ENCODE measurements at regions not wholly inside any gene's neighbourhood (a gene's known extent, or its start where the extent isn't known, plus 50 kb on each side); places are given as distances from the start of the nearest gene placed in this dataset.

DNA sequence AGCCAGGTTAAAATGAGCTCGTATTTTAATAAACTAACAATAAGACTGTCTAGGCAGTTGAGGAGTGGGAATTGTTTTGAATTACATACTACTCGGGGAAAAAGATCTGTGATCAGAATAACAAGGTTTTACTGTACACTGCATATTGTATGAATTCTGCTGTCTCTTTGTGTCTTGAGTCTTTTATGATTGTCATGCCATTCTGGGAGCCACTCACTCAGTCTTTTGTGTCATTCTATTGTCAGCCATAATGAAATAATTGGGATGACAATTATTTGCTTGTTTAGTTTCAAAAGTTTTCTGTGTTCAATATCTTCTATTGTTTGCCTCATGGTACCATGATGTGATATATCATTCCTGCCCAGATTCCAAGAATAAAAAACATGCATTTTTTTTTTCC is 339.6 kb upstream of the TBL1XR1 start:
- ChIA-PET CTCF (no interaction called here), POLR2A (no interaction called here)
- Mint-ChIP-seq H3K36me3 (ENCODE audit: insufficient read depth, unreplicated experiment) (no peaks in the 10 kb centered on the region), H3K4me3 (ENCODE audit: unreplicated experiment) (no peak overlapping the region), H3K27ac (ENCODE audit: unreplicated experiment) (no peak overlapping the region), H3K27me3 (ENCODE audit: insufficient read depth, unreplicated experiment) (no peaks in the 10 kb centered on the region), H3K4me1 (ENCODE audit: low read depth, unreplicated experiment) (no peaks in the 10 kb centered on the region), H3K9me3 (ENCODE audit: unreplicated experiment) (no peaks in the 10 kb centered on the region)
- no peaks in the 10 kb centered on the region for H3K27me3 ChIP-seq (replicated peaks; ENCODE audit: control insufficient read depth, insufficient read depth, low read length)
- BruUV-seq (replicated peaks) = no TSS peak
- TF ChIP-seq, protein P1, sequence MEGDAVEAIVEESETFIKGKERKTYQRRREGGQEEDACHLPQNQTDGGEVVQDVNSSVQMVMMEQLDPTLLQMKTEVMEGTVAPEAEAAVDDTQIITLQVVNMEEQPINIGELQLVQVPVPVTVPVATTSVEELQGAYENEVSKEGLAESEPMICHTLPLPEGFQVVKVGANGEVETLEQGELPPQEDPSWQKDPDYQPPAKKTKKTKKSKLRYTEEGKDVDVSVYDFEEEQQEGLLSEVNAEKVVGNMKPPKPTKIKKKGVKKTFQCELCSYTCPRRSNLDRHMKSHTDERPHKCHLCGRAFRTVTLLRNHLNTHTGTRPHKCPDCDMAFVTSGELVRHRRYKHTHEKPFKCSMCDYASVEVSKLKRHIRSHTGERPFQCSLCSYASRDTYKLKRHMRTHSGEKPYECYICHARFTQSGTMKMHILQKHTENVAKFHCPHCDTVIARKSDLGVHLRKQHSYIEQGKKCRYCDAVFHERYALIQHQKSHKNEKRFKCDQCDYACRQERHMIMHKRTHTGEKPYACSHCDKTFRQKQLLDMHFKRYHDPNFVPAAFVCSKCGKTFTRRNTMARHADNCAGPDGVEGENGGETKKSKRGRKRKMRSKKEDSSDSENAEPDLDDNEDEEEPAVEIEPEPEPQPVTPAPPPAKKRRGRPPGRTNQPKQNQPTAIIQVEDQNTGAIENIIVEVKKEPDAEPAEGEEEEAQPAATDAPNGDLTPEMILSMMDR (IDR thresholded peaks at IDR 0.05; ENCODE audit: insufficient read depth in 1 of 2, low read depth in 1 of 2, low read length in 1 of 2, severe bottlenecking in 1 of 2, unreplicated experiment in 1 of 2) = no peak
- no peaks in the 10 kb centered on the region for H3K9me3 ChIP-seq
- DNase-seq = no peak
- no peak overlapping the region for H3K4me3 ChIP-seq (ENCODE audit: low read depth, low read length)
- intact Hi-C loops (cut with micrococcal nuclease; ENCODE audit: unreplicated experiment) = no loop called here
- no peaks in the 10 kb centered on the region for H3K36me3 ChIP-seq (ENCODE audit: control insufficient read depth, insufficient read depth, low read length)
- no peaks in the 10 kb centered on the region for H3K4me1 ChIP-seq

DNA sequence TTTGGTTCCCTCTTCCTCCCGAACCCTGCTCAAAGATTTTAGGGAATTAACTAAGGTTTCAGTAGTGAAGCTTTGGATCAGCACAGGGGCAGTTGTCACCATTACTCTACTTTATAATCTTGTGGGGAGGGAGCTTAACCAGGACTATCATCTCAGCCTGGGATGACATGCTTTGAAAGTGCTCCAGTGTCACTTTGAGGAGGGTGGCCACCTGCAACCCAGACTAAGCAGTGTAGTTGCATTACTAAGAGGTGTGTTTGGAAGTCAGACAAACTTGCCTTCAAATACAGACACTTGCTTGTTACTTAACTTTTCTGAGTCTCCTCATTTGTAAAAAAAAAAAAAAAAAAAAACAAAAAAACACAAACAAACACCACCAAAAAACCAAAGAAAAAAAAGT is 340.3 kb upstream of the TBL1XR1 start:
- intact Hi-C loops (cut with micrococcal nuclease; ENCODE audit: unreplicated experiment) = no loop called here
- H3K9me3 ChIP-seq = no peaks in the 10 kb centered on the region
- ChIA-PET CTCF (no interaction called here), POLR2A (no interaction called here)
- Mint-ChIP-seq H3K9me3 (ENCODE audit: unreplicated experiment) (no peaks in the 10 kb centered on the region), H3K27me3 (ENCODE audit: insufficient read depth, unreplicated experiment) (no peaks in the 10 kb centered on the region), H3K27ac (ENCODE audit: unreplicated experiment) (no peak overlapping the region), H3K4me1 (ENCODE audit: low read depth, unreplicated experiment) (no peaks in the 10 kb centered on the region), H3K36me3 (ENCODE audit: insufficient read depth, unreplicated experiment) (no peaks in the 10 kb centered on the region), H3K4me3 (ENCODE audit: unreplicated experiment) (no peak overlapping the region)
- no peaks in the 10 kb centered on the region for H3K36me3 ChIP-seq (ENCODE audit: control insufficient read depth, insufficient read depth, low read length)
- BruUV-seq (replicated peaks) = no TSS peak
- no peak overlapping the region for H3K4me3 ChIP-seq (ENCODE audit: low read depth, low read length)
- H3K27me3 ChIP-seq (replicated peaks; ENCODE audit: control insufficient read depth, insufficient read depth, low read length) = no peaks in the 10 kb centered on the region
- TF ChIP-seq, protein P1 (IDR thresholded peaks at IDR 0.05; ENCODE audit: insufficient read depth in 1 of 2, low read depth in 1 of 2, low read length in 1 of 2, severe bottlenecking in 1 of 2, unreplicated experiment in 1 of 2) = no peak
- no peaks in the 10 kb centered on the region for H3K4me1 ChIP-seq
- no peak for DNase-seq

DNA sequence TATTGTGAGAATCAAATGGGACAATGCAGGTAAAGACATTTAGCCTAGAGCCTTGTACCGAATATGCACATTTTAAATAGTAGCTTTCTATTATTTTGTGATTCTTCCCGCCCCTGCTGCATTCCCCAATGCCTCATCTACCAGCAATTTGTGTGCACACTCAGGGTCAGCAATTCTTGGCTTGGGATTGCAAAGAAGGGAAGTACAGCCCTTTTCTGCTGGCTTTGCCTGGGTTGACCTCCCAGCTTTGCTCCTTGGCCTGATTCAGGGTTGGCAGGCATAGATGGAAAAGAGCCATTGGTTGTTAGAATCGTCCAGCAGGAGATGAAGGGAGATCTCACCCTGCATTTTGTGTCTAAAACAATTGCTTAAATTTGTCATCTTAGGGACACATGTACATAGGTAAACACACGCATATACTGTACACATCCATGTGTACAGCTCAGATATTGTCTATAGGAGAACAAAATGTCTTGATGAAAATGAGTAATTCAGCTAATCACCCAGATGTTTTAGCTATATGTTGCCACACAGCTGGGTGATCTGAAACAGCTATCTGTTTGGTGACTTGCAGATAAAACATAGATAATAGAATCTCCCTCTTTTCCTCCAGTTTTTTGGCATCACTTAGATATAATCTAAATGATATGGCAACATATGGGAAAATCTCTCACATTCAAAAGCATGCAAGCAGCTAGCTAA is 340.9 kb upstream of the TBL1XR1 start:
- TF ChIP-seq, protein P1 (IDR thresholded peaks at IDR 0.05; ENCODE audit: insufficient read depth in 1 of 2, low read depth in 1 of 2, low read length in 1 of 2, severe bottlenecking in 1 of 2, unreplicated experiment in 1 of 2) = no peak
- no TSS peak for BruUV-seq (replicated peaks)
- no peaks in the 10 kb centered on the region for H3K9me3 ChIP-seq
- H3K9me3 Mint-ChIP-seq (ENCODE audit: unreplicated experiment) = no peaks in the 10 kb centered on the region
- H3K4me1 Mint-ChIP-seq (ENCODE audit: low read depth, unreplicated experiment) = no peaks in the 10 kb centered on the region
- no peaks in the 10 kb centered on the region for H3K36me3 Mint-ChIP-seq (ENCODE audit: insufficient read depth, unreplicated experiment)
- POLR2A ChIA-PET = no interaction called here
- H3K27me3 ChIP-seq (replicated peaks; ENCODE audit: control insufficient read depth, insufficient read depth, low read length) = no peaks in the 10 kb centered on the region
- H3K27ac Mint-ChIP-seq (ENCODE audit: unreplicated experiment) = no peak overlapping the region
- H3K4me1 ChIP-seq = no peaks in the 10 kb centered on the region
- DNase-seq = no peak
- H3K4me3 Mint-ChIP-seq (ENCODE audit: unreplicated experiment) = no peak overlapping the region
- H3K27me3 Mint-ChIP-seq (ENCODE audit: insufficient read depth, unreplicated experiment) = no peaks in the 10 kb centered on the region
- CTCF ChIA-PET = no interaction called here
- intact Hi-C loops (cut with micrococcal nuclease; ENCODE audit: unreplicated experiment) = no loop called here
- no peaks in the 10 kb centered on the region for H3K36me3 ChIP-seq (ENCODE audit: control insufficient read depth, insufficient read depth, low read length)
- no peak overlapping the region for H3K4me3 ChIP-seq (ENCODE audit: low read depth, low read length)

All from Caco-2 (cell line).